ENCODE measurements at regions not wholly inside any gene's neighbourhood (a gene's known extent, or its start where the extent isn't known, plus 50 kb on each side); places are given as distances from the start of the nearest gene placed in this dataset.

DNA sequence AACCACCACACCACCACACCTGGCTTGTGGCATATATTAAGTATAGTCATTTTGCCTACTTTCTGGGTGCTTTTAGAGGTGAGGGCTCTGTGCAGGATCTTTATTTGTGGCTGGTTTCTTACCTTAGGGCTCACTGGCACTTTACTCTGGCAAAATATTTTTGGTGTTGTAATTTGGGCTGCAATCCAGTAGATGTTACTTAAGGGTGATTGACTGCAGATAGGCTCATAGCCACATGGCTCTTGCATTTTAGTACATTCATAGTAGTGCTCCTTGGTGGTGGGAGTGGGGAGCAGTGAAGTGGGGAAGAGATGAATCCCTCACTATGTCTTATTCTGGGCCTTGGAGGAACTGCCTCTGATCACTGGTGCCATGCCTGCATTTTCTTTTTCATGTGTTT is 376.1 kb upstream of the GRIN3A start:
- DNase-seq = no peak

DNA sequence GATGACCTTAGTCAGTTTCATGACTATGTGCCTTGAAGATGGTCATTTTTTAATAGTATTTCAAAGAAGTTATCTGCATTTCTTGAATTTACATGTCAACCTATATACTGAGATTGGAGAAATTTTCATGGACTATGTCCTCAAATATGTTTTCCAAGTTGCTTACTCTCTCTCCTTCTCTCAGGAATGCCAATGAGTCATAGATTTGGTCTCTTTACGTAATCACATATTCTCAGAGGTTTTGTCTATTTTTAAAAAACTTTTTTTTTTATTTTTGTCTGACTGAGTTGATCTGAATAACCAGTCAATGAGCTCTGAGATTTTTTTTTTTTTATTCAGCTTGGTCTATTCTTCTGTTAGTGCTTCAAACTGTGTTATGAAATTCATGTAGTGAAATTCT is 374.7 kb upstream of the GRIN3A start:
- DNase-seq = no peak

GRCh38 chr9:102106439-102106838 is 368.0 kb upstream of the GRIN3A start:
- DNase-seq = no peak

DNA sequence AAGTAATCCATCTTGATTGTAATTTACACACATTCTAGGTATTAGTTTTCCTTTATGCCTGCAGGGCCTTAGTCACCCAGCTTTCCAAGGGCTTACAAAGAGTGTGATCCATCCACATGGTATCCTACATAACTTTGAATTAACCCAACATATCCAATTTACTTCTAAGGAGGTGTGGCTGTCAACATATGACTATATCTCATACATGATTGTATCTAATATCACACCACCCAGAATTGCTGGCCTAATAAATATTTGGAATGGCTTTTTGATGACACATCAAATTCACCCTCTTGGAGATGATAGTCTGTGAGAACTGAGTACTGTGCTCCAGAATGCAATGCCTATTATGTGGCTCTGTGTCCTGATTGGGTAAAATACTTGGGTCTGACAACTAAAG is 363.3 kb upstream of the GRIN3A start:
- no peak for DNase-seq

GRCh38 chr9:102087141-102087540 is 348.7 kb upstream of the GRIN3A start:
- no peak for DNase-seq

DNA sequence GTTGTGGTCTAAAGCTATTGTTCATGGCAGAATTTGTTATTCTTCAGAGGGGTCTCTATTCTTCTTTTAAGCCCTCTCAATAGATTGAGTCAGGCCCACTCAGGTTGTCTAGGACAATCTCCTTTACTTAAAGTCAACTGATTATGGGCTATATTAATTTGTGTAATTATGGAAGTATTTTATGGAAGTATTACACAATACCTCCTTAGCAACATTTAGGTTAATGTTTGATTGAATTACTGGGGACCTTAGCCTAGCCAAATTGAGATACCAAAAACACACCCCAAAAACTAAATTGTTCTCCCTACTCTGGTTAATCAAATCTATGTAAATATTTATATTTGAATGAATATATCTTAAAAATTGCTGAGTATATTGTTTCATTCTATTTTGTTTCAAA is 347.1 kb upstream of the GRIN3A start:
- no peak for DNase-seq

- no peak for DNase-seq
Measured at GRCh38 chr9:102072059-102072764, 333.8 kb upstream of the GRIN3A start.

- DNase-seq = no peak
Measured at GRCh38 chr9:102069969-102070368, 331.5 kb upstream of the GRIN3A start.

DNA sequence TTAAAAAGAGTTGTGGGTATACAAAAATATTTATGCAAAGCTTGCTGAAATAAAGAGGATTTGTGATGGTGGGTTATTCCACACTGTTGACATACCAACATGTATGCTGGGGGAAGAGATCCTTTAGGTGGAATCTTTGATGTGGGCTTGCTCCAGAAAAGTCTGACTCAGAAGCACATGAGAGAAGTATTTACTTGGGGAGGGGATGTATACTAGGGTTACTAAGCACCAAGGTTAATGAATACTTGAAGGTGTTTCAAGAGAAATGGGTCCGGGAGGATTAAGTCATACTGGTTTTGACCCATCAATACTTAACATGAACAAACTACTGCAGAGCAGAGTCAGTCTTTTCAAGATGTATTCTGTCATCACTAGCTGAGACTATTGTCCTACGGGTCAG is 316.4 kb upstream of the GRIN3A start:
- DNase-seq = no peak

DNA sequence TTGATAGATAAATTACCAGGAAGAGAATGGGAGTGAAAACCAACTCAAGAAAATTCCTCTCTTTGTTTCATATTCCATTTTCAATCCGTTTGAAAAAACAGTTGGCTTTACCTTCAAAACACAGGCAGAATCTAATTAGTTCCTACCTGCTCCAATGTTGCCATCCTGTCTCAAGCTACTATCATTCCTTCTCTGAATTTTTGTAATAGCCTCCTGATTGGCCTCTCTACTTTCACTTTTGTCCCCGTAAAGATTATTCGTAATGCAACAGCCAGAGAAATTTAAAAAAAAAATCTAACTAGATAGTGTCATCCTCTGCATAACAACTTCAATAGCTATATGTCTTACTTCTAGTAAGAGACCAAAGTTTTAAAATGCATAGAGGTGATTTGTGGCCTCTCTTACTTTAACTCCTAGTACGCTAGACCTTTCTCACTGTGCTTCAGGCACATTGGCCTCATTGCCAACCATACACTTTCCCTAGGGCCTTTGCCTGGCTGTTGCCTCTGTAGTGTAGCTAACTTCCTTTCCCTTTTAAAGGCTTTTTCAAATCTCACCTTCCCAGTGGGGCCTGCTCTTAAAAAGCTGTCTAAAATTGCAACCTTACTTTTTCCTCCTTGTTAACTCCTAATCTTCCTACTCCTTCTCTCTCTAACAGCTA is 311.3 kb upstream of the GRIN3A start:
- DNase-seq = no peak

DNA sequence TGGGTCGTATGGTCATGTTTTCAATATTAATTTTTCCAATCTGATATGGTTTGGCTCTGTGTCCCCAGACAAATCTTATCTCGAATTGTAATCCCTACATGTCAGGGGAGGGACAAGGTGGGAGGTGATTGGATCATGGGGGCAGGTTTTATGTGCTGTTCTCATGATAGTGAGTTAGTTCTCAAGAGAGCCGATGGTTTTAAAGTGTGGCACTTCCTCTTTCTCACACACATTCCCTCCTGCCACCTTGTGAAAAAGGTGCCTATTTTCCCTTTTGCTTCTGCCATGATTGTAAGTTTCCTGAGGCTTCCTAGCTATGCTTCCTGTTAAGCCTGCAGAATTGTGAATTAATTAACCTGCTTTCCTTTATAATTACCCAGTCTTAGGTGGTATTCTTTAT is 309.1 kb upstream of the GRIN3A start:
- no peak for DNase-seq

GRCh38 chr9:102044133-102044532 is 305.7 kb upstream of the GRIN3A start:
- no peak for DNase-seq

- no peak for DNase-seq
Measured at GRCh38 chr9:102038006-102038405, 299.6 kb upstream of the GRIN3A start.

DNA sequence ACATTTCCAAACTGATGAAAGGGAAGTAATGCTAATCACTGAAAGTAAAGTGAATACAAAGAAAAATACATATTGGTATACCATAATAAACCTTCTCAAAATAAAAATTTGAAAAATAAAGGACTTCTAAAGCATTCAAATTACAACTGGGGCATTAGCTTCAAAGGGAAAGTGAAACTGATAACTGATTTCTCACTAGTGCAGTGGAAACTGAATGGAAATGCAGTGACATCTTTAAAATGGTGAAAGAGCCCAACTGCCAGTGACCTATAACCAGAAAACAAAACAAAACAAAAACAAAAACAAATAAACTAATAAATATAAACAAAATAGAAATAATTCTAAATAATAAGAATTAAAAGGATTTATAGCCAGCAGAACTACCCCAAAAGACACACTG is 297.5 kb upstream of the GRIN3A start:
- no peak for DNase-seq

- no peak for DNase-seq
Measured at GRCh38 chr9:102032614-102033013, 294.2 kb upstream of the GRIN3A start.

- no peak for DNase-seq
Measured at GRCh38 chr9:102000956-102001355, 262.5 kb upstream of the GRIN3A start.

GRCh38 chr9:101999441-101999840 is 261.0 kb upstream of the GRIN3A start:
- peak; percentile 62 for DNase-seq

DNA sequence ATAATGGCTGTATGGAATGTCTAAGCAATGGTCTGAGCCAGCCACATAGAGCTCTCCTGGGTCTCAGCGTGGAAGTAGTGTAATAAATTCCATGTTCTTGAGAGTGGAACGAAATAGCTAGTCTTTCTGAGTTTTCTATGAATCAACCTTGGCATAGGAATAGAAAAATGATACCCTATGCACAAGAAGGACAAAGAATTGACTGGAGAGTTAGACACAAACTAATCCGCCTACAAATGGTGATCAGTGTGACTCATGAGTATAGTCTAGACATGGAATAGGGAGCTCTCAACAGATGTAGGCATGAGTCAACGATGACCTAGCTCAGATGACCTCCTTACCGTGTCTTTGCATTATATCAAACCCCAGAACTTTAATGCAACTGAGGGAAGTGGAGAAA is 256.8 kb upstream of the GRIN3A start:
- no peak for DNase-seq

DNA sequence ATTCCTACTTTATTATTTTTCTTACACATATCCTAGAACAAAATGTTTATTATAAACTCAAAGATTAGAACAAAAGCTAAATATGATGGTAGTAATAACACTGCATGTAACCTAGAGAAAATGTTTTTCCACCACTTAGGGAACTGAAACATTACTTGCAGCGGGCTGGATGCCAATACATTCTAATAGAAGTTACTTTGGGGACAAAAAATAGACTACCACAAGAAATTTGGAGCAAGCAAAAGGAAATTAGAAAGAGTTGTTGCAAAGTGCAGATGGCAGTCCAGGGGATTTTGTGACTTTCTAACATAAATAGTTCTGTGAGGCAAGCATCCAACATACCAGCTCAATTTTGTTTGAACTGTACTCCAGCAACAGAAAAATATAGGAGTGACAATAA is 255.3 kb upstream of the GRIN3A start:
- DNase-seq = no peak

DNA sequence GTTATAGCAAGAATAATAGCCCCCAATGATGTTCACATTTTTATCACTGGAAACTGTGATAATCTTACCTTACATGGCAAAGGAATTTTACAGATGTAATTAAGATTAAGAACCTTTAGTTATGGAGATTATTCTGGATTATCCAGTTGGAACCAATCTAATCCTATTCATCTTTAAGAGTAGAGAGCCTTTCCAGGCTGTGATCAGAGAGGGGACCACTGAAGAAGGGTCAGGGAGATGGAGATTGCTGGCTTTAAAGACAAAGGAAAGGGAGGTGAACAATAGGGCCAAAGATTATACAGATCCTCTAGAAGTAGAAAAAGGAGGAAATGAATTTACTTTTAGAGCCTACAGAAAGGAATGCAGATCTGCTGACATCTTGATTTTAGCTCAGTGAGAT is 253.5 kb upstream of the GRIN3A start:
- DNase-seq = no peak

- DNase-seq = peak; percentile 32
Measured at GRCh38 chr9:101977614-101978210, 239.3 kb upstream of the GRIN3A start.

DNA sequence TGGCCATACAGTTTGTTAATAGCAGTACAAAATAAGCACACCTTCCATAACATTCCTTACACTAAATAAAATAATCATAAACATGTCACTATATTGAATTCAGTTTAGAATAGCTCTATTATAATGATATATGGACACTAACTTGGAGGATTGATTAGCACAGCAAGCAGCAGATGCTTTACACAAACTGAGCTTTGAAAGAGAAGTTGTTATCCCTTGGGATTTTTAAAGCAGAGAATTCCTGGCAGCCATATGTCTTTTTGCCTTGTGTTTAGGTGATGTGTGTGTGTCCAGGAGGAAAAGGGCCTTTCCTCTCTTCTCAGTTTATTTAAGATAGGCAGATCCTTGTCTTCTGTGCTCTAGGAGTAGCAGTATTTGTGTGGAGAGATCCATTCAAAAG is 232.2 kb upstream of the GRIN3A start:
- no peak for DNase-seq

DNA sequence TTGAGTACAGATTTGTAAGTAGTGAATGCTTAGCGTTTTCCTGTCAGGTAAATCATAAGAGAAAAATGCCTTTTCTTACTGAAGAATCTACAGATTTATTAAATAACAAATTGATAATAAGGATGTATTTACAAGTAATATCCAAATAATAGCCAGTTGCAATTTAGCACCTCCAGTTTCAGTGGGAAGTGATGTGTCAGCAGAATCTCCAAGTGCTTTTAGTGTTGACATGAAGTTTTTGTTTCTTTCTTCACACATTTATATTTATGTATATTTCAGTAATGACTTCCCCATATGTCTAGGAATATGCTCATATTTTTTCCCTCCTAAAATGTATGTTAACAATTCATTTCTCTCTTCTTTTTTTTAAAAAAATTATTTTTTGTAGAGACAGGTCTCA is 229.9 kb upstream of the GRIN3A start:
- DNase-seq = no peak

GRCh38 chr9:101966691-101967090 is 228.2 kb upstream of the GRIN3A start:
- no peak for DNase-seq

DNA sequence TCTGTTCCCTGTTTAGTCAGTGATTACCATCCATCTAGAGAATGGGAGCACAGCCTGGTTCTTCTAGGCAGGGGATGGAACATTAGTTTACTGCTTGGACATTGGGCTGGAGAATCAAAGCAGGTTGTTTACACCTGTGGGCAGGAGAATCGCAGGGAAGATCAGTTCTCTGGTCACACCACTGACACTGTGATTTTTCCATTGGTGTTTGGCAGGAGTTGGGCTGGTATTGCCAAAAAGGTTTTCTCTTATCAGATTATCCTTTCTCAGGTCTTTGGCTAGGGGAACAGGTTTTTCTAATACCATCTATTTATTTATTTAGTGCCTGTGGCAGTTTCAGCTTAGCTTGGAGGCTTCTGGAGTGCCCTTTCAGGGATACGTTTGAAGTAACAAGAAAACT is 219.3 kb upstream of the GRIN3A start:
- DNase-seq = no peak

Data from NCI-H1417 treated with DMSO at 0.1 percent for 48 hours (cell line).